Esophagus mucosa (tissue), 1 donor: ENCODE measurements at regions not wholly inside any gene's neighbourhood (a gene's known extent, or its start where the extent isn't known, plus 50 kb on each side); places are given as distances from the start of the nearest gene placed in this dataset.
A peak's percentile ranks its signal among the peaks of the same experiment; 100 is the strongest.

Experiments used
- ATAC-seq: fragments of 200-7000 bp; cut with Tn5 transposase; one replicate; pipeline ENCODE4 v1.9.1; 2020
- donor health status: DM: yes; HTN: yes; CAD: no.

GRCh38 chr3:18880691-18881090 lies 267.6 kb upstream of the KCNH8 start:
- ATAC-seq: no peak

DNA sequence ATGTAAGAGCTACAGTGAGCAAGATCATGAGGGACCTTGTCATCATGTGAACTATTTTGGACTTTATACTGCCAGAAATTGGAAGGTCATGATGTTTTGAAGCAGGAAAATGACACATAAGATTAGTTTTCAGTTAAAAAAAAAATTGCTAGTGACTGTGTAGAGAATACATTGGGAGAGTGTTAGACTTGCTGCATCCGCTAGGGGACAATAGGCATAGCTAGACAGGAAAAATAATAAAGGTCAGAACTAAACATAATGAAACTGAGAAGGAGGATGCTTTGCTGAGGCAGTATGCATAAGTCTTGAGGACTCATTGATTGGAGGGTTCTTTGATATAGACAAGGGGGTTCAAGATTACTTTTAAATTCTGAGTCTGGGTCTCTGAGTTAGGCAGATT lies 275.8 kb upstream of the KCNH8 start:
- ATAC-seq: no peak

DNA sequence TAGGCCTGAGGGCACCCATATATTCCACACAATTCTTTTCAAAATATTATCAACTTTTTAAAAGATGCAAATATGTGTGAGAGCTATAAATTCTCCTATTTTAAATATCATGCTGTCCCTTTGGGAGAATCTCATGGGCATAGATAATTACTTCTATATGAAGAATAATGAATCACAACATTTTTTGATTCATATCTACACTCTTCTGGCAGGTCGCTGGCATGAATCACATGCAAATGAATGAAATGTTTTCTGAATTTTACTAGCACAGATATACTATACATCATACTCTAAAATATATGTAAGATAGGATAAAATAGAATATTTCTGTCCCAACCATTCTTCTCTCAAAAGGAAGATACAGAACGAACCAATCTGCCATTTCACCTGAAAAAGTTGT lies 277.7 kb upstream of the KCNH8 start:
- no peak for ATAC-seq

GRCh38 chr3:18870074-18870640 lies 278.2 kb upstream of the KCNH8 start:
- ATAC-seq: no peak

- peak; percentile 18 for ATAC-seq
These were observed 279.2 kb upstream of the KCNH8 start for GRCh38 chr3:18868911-18869689.

- ATAC-seq: no peak
These were observed 281.4 kb upstream of the KCNH8 start for GRCh38 chr3:18866899-18867298.

DNA sequence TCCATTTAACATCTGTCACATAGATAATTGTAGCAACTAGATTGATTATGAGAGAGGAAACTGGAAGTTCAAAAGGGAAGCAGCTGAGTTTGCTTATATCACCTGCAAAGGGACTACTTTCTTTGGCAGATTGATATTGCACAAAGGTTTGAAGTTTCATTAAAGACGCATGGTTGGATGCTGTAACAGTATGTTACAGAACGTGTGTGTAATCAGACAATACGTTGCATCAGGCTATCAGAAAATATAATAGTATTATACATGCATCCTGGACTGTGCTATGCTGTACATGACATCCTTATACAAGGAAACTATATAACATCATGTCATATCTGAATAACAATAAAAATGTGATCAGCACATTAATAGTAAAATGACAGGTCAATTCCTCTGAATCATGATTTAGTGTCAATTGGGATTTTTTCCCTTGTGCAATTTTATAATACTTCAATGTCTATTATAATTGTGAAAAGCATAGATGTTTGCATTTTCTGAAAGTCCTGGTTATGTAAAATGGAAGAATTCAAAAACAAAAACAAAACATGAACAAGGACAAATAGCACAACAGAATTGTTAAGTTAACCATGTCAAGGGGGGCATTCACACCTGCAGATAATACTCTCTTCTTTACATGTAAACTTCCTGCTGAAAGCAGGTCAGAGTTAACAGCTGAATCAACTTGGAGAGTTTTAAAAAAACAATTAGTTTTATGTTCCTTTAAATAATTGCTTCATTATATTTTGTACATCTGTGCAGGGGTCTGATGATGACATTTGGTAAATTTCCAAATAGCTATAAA lies 283.2 kb upstream of the KCNH8 start:
- ATAC-seq: no peak

GRCh38 chr3:18862077-18862476 lies 286.2 kb upstream of the KCNH8 start:
- ATAC-seq: no peak

DNA sequence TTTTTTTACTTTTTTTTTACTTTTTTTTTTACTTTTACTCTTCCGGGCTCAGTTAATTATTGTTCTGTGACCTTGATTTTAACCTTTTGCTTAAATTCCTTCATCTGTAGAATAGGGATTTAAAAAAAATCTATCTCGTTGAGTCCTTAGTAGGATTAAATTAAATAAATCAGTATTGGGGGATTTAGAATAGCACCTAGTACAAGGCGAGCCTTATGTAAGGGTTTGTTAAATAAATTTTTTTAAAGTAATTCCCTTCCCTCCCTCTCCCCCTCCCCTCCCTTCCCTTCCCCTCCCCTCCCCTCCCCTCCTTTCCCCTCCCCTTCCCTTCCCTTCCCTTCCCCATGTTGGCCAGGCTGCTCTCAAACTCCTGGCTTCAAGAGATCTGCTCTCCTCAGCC lies 287.2 kb upstream of the KCNH8 start:
- no peak for ATAC-seq

GRCh38 chr3:18853269-18853668 lies 295.0 kb upstream of the KCNH8 start:
- ATAC-seq: no peak

GRCh38 chr3:18847583-18848197 lies 300.6 kb upstream of the KCNH8 start:
- ATAC-seq: no peak

DNA sequence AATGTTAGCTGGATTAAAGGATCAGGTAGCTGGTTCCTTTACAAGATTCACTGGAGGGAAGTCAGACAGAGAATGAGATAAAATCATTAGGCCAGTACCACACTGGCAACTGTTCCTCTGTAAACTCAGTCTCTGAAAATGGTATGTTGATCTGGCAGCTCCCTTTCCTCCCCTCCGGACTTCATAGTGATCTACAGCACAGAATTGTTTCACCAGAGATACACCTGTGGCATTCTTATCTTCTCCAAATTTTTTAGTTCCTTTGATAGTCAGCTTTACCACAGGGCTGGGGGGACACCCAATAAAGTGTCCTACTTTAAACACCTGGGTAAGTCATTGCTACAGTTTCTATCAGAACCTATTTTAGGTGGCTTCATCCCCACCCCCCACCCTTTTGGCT lies 304.3 kb upstream of the KCNH8 start:
- ATAC-seq: no peak

- ATAC-seq: no peak
These were observed 305.1 kb upstream of the KCNH8 start for GRCh38 chr3:18843188-18843587.

- ATAC-seq: no peak
These were observed 306.6 kb upstream of the KCNH8 start for GRCh38 chr3:18841422-18842343.

- no peak for ATAC-seq
These were observed 307.7 kb upstream of the KCNH8 start for GRCh38 chr3:18840535-18841137.

DNA sequence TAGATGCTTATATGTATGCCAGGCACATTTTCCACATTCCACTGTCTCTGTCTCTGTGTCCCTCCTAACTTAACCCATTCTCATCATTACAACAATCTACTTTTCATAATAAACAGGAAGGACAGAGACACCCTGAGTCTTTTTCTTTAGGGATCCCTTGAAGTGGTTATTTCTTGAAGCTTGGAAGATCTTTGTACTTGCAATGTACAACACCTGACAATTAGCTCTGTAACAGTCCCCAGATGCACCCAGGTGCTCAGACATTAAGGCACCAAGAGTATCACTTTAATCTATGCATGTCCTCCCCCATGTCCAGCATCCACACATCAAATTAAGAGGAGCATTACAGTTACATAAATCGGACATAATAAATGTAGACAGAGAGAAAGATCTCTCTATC lies 309.6 kb upstream of the KCNH8 start:
- ATAC-seq: no peak

GRCh38 chr3:18837137-18837755 lies 311.1 kb upstream of the KCNH8 start:
- no peak for ATAC-seq

GRCh38 chr3:18835021-18835420 lies 313.3 kb upstream of the KCNH8 start:
- no peak for ATAC-seq

DNA sequence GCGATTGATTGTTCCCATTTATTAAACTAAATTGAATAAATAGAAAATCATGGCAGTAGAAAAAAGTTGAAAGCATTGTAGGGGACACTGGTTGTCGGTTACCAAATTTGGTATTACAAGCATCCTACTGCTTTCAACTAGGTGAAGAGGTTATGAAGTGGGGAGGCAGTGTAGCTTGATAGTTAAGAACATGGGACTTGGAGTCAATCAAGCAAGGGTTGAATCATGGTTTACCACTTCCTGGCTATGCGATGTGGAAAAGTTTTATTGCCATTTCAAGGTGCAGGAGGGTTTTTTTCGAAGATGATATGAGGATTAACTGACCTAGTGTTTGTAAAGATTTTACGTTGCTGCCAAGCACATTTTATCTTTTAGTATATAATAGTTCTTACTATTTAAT lies 318.2 kb upstream of the KCNH8 start:
- ATAC-seq: no peak

DNA sequence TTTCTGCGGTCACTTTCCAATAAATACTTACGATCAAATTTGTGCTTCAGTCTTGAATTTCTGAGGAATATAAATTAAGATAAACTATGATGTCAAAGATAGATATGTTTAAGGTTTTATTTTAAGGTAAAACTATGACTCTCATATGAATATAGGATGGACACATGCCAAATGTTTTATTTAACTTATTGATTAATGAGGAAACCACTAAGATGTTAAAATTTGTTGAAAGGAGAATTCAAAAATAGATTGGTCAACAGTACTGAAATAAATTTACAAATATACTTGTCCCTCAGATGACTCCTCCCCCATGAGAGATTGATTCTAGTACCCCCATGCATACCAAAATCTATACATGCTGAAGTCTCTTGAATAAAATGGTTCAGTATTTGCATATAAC lies 319.7 kb upstream of the KCNH8 start:
- no peak for ATAC-seq

DNA sequence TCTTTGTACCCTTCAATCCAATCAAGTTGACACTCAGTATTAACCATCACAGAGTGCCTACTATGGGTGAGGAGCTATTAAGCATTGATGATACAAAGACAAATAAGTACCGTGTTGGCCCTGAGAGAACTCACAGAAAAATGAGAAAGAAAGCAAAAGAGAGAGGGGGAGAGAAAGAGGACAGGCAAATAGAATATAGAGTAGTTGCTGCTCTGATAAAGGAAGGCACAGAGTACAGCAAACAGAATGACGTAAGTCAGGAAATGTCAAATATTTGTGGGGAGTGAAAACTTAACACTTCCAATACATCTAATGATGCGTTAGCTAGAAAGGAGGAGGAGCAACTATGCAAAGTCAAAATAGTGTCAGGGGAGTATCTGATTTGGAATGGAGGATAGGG lies 320.6 kb upstream of the KCNH8 start:
- no peak for ATAC-seq
